HEK293 (cell line): ENCODE measurements at regions not wholly inside any gene's neighbourhood (a gene's known extent, or its start where the extent isn't known, plus 50 kb on each side); places are given as distances from the start of the nearest gene placed in this dataset.

Experiments
- CTCF ChIA-PET: fragments of 350-600 bp; formaldehyde crosslinking; extraction: SDS; loops from one replicate; lab custom pipeline; 2021; ENCODE audit warnings: antibody characterized with exemption; lab: Yijun Ruan, JAX
- POLR2A ChIA-PET: fragments of 300-600 bp; formaldehyde crosslinking; extraction: SDS; loops from one replicate; lab custom pipeline; 2020; ENCODE audit warnings: antibody characterized with exemption, inconsistent platforms; lab: Yijun Ruan, JAX
- H3K27ac ChIP-seq: fragments of 200-500 bp; sonication (Bioruptor generic); 2 replicates; pipeline ENCODE4 v1.5.1; 2014; ENCODE audit warnings: low read depth, low read length, control low read depth, inconsistent platforms; ENCODE audit errors: extremely low read depth
- H3K36me3 ChIP-seq, 2 experiments: fragments of 200-500 bp in 1 of 2; sonication (Bioruptor generic) in 1 of 2; 1 replicate in 1 of 2; 2 replicates in 1 of 2; pipeline ENCODE4 v1.5.1; 2014 to 2017; ENCODE audit warnings: inconsistent platforms in 2 of 2, low read length in 2 of 2; ENCODE audit not compliant: control insufficient read depth in 2 of 2, insufficient read depth in 1 of 2
- H3K4me1 ChIP-seq: fragments of 200-500 bp; sonication (Bioruptor generic); 2 replicates; pipeline ENCODE4 v1.5.1; 2014; ENCODE audit warnings: mild to moderate bottlenecking, low read length, inconsistent platforms; ENCODE audit not compliant: control insufficient read depth, insufficient read depth
- H3K4me3 ChIP-seq: 2 replicates; pipeline ENCODE4 v1.5.1; 2011; ENCODE audit warnings: low read depth, mild to moderate bottlenecking, control low read depth, low read length, moderate library complexity
- H3K9me3 ChIP-seq: fragments of 200-500 bp; sonication (Bioruptor generic); 2 replicates; pipeline ENCODE4 v1.5.1; 2014; ENCODE audit warnings: low read depth, low read length, inconsistent platforms; ENCODE audit not compliant: control insufficient read depth, insufficient read depth
- KLF1 ChIP-seq: fragments of 450-650 bp; formaldehyde crosslinking; IDR thresholded peaks from 2 replicates; pipeline ENCODE4 v1.5.1; 2016; ENCODE audit warnings: missing biosample characterization, missing genetic modification characterization
- KLF9 ChIP-seq: fragments of 450-650 bp; formaldehyde crosslinking; IDR thresholded peaks from 2 replicates; pipeline ENCODE4 v1.5.1; 2016; ENCODE audit warnings: missing biosample characterization, missing genetic modification characterization, low read depth
- MYNN ChIP-seq: fragments of 450-650 bp; formaldehyde crosslinking; IDR thresholded peaks from 2 replicates; pipeline ENCODE4 v1.5.1; 2016; ENCODE audit warnings: missing biosample characterization, missing genetic modification characterization, borderline replicate concordance
- SCRT2 ChIP-seq: fragments of 450-650 bp; formaldehyde crosslinking; IDR thresholded peaks from 2 replicates; pipeline ENCODE4 v1.5.1; 2016; ENCODE audit warnings: missing biosample characterization, missing genetic modification characterization
- TRIM28 ChIP-seq: IDR thresholded peaks from 2 replicates; pipeline ENCODE4 v1.6.1; 2011; ENCODE audit warnings: low read length, control low read depth, borderline replicate concordance
- YY2 ChIP-seq: fragments of 450-650 bp; formaldehyde crosslinking; IDR thresholded peaks from 2 replicates; pipeline ENCODE4 v1.5.1; 2016; ENCODE audit warnings: missing biosample characterization, missing genetic modification characterization
- ZNF121 ChIP-seq: fragments of 450-650 bp; formaldehyde crosslinking; IDR thresholded peaks from 2 replicates; pipeline ENCODE4 v1.5.1; 2016; ENCODE audit warnings: missing biosample characterization, missing genetic modification characterization
- ZNF169 ChIP-seq: fragments of 450-650 bp; formaldehyde crosslinking; IDR thresholded peaks from 2 replicates; pipeline ENCODE4 v1.5.1; 2016; ENCODE audit warnings: missing biosample characterization, missing genetic modification characterization
- ZNF175 ChIP-seq: fragments of 450-650 bp; formaldehyde crosslinking; IDR thresholded peaks from 2 replicates; pipeline ENCODE4 v1.5.1; 2016; ENCODE audit warnings: missing biosample characterization, missing genetic modification characterization
- ZNF324 ChIP-seq: fragments of 450-650 bp; formaldehyde crosslinking; IDR thresholded peaks from 2 replicates; pipeline ENCODE4 v1.5.1; 2016; ENCODE audit warnings: missing biosample characterization, missing genetic modification characterization
- ZNF335 ChIP-seq: fragments of 450-650 bp; formaldehyde crosslinking; conservative IDR thresholded peaks from 2 replicates; pipeline ENCODE4 v1.5.1; 2016; ENCODE audit warnings: missing biosample characterization, missing genetic modification characterization
- ZNF623 ChIP-seq: fragments of 450-650 bp; formaldehyde crosslinking; IDR thresholded peaks from 2 replicates; pipeline ENCODE4 v1.5.1; 2016; ENCODE audit warnings: missing biosample characterization, missing genetic modification characterization
- ZNF629 ChIP-seq: fragments of 450-650 bp; formaldehyde crosslinking; IDR thresholded peaks from 2 replicates; pipeline ENCODE4 v1.5.1; 2017; ENCODE audit warnings: missing biosample characterization, missing genetic modification characterization
- ZNF654 ChIP-seq: fragments of 450-650 bp; formaldehyde crosslinking; IDR thresholded peaks from 2 replicates; pipeline ENCODE4 v1.5.1; 2016; ENCODE audit warnings: low read depth, missing biosample characterization, missing genetic modification characterization
- ZNF792 ChIP-seq: fragments of 450-650 bp; formaldehyde crosslinking; IDR thresholded peaks from 2 replicates; pipeline ENCODE4 v1.5.1; 2016; ENCODE audit warnings: missing biosample characterization, missing genetic modification characterization
- ZXDB ChIP-seq: fragments of 450-650 bp; formaldehyde crosslinking; IDR thresholded peaks from 2 replicates; pipeline ENCODE4 v1.5.1; 2016; ENCODE audit warnings: missing biosample characterization, missing genetic modification characterization
- TF ChIP-seq, protein P1 (sequence below): fragments of 450-650 bp; IDR thresholded peaks from 2 replicates; pipeline ENCODE4 v1.5.1; 2018; ENCODE audit warnings: missing biosample characterization, missing genetic modification characterization
- TF ChIP-seq, protein P2 (sequence below): fragments of 450-650 bp; formaldehyde crosslinking; IDR thresholded peaks from 2 replicates; pipeline ENCODE4 v1.5.0; 2017; ENCODE audit warnings: missing biosample characterization, missing genetic modification characterization, borderline replicate concordance
- TF ChIP-seq, protein P3 (sequence below): fragments of 450-650 bp; formaldehyde crosslinking; IDR thresholded peaks from 2 replicates; pipeline ENCODE4 v1.5.1; 2017; ENCODE audit warnings: missing biosample characterization, missing genetic modification characterization
- TF ChIP-seq, protein P4 (sequence below): fragments of 450-650 bp; formaldehyde crosslinking; IDR thresholded peaks from 2 replicates; pipeline ENCODE4 v1.5.1; 2016; ENCODE audit warnings: missing biosample characterization, missing genetic modification characterization
- TF ChIP-seq, protein P5 (sequence below): fragments of 450-650 bp; formaldehyde crosslinking; IDR thresholded peaks from 2 replicates; pipeline ENCODE4 v1.5.1; 2016; ENCODE audit warnings: missing biosample characterization, missing genetic modification characterization
- TF ChIP-seq, protein P6 (sequence below): fragments of 450-650 bp; formaldehyde crosslinking; IDR thresholded peaks from 2 replicates; pipeline ENCODE4 v1.5.1; 2016; ENCODE audit warnings: missing biosample characterization, missing genetic modification characterization
- TF ChIP-seq, protein P7 (sequence below): fragments of 450-650 bp; formaldehyde crosslinking; IDR thresholded peaks from 2 replicates; pipeline ENCODE4 v1.5.1; 2017; ENCODE audit warnings: missing biosample characterization, missing genetic modification characterization

DNA sequence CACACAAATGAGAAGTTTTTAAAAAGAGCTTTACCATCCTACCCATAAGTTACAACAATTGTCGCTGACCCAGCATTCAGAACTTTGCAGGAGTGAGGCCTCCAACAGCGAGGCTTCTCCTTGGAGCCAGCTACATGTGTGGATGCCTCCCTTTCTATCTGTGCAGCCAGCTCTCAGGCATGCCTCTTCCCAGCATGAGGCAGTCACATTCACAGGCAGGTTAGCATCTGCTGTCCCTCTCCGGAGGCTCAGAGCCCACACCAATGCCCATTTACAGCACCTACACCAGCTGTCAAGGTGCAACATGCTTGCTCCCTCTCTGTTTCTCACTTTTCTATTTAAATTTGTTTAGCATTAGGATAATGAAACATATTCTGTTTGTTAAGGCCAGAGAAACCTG is 278.7 kb upstream of the PODXL start (continued):
- TF ChIP-seq ZNF623 (tag by site-specific recombination) (no peak), ZNF169 (tag by site-specific recombination) (no peak), ZNF792 (tag by site-specific recombination) (no peak), KLF1 (no peak), ZNF121 (tag by site-specific recombination) (no peak), ZNF335 (tag by site-specific recombination) (no peak), MYNN (no peak)
- TF ChIP-seq, protein P1, sequence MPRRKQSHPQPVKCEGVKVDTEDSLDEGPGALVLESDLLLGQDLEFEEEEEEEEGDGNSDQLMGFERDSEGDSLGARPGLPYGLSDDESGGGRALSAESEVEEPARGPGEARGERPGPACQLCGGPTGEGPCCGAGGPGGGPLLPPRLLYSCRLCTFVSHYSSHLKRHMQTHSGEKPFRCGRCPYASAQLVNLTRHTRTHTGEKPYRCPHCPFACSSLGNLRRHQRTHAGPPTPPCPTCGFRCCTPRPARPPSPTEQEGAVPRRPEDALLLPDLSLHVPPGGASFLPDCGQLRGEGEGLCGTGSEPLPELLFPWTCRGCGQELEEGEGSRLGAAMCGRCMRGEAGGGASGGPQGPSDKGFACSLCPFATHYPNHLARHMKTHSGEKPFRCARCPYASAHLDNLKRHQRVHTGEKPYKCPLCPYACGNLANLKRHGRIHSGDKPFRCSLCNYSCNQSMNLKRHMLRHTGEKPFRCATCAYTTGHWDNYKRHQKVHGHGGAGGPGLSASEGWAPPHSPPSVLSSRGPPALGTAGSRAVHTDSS (tag by site-specific recombination): no peak
- TF ChIP-seq, protein P2, sequence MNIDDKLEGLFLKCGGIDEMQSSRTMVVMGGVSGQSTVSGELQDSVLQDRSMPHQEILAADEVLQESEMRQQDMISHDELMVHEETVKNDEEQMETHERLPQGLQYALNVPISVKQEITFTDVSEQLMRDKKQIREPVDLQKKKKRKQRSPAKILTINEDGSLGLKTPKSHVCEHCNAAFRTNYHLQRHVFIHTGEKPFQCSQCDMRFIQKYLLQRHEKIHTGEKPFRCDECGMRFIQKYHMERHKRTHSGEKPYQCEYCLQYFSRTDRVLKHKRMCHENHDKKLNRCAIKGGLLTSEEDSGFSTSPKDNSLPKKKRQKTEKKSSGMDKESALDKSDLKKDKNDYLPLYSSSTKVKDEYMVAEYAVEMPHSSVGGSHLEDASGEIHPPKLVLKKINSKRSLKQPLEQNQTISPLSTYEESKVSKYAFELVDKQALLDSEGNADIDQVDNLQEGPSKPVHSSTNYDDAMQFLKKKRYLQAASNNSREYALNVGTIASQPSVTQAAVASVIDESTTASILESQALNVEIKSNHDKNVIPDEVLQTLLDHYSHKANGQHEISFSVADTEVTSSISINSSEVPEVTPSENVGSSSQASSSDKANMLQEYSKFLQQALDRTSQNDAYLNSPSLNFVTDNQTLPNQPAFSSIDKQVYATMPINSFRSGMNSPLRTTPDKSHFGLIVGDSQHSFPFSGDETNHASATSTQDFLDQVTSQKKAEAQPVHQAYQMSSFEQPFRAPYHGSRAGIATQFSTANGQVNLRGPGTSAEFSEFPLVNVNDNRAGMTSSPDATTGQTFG: no peak
- TF ChIP-seq, protein P3, sequence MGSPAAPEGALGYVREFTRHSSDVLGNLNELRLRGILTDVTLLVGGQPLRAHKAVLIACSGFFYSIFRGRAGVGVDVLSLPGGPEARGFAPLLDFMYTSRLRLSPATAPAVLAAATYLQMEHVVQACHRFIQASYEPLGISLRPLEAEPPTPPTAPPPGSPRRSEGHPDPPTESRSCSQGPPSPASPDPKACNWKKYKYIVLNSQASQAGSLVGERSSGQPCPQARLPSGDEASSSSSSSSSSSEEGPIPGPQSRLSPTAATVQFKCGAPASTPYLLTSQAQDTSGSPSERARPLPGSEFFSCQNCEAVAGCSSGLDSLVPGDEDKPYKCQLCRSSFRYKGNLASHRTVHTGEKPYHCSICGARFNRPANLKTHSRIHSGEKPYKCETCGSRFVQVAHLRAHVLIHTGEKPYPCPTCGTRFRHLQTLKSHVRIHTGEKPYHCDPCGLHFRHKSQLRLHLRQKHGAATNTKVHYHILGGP (tag by site-specific recombination): no peak
- TF ChIP-seq, protein P4, sequence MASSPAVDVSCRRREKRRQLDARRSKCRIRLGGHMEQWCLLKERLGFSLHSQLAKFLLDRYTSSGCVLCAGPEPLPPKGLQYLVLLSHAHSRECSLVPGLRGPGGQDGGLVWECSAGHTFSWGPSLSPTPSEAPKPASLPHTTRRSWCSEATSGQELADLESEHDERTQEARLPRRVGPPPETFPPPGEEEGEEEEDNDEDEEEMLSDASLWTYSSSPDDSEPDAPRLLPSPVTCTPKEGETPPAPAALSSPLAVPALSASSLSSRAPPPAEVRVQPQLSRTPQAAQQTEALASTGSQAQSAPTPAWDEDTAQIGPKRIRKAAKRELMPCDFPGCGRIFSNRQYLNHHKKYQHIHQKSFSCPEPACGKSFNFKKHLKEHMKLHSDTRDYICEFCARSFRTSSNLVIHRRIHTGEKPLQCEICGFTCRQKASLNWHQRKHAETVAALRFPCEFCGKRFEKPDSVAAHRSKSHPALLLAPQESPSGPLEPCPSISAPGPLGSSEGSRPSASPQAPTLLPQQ (tag by site-specific recombination): no peak
- TF ChIP-seq, all 188 proteins: peak for 0

DNA sequence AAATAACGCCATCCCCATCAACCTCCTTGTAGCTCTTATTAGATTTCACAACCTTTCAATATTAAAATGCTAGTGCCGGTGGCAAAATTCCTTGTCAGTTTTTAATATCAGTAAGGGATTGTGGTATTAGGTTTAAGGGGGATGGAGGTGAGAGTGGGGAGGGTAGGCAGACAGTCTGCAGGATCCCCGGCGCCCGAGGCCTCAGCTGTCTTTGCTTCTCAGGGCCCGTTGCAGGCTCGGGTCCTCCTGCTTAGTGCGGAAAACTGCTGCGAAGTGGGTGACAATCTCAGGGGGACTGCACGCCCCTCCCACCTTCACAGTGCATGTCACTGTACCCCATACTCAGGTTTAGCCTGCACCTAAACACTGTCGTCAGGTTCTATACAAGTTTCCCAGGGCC is 274.3 kb upstream of the PODXL start:
- ChIA-PET POLR2A (interaction anchor here (0.5 to 0.6 kb wide), 2 partner anchors 22 to 115 kb away, joined by 3 to 4 read pairs; no protein-coding TSS in a partner anchor), CTCF (interaction anchor here (2.5 kb wide), 1 partner anchor 28 kb away, joined by 10 read pairs; no protein-coding TSS in a partner anchor)
- TF ChIP-seq ZXDB (tag by site-specific recombination) (no peak), TRIM28 (no peak), KLF9 (tag by site-specific recombination) (no peak), ZNF629 (tag by site-specific recombination) (no peak), ZNF175 (tag by site-specific recombination) (no peak), SCRT2 (no peak), ZNF324 (tag by site-specific recombination) (no peak), ZNF654 (no peak), YY2 (tag by site-specific recombination) (no peak)
- TF ChIP-seq, protein P5, sequence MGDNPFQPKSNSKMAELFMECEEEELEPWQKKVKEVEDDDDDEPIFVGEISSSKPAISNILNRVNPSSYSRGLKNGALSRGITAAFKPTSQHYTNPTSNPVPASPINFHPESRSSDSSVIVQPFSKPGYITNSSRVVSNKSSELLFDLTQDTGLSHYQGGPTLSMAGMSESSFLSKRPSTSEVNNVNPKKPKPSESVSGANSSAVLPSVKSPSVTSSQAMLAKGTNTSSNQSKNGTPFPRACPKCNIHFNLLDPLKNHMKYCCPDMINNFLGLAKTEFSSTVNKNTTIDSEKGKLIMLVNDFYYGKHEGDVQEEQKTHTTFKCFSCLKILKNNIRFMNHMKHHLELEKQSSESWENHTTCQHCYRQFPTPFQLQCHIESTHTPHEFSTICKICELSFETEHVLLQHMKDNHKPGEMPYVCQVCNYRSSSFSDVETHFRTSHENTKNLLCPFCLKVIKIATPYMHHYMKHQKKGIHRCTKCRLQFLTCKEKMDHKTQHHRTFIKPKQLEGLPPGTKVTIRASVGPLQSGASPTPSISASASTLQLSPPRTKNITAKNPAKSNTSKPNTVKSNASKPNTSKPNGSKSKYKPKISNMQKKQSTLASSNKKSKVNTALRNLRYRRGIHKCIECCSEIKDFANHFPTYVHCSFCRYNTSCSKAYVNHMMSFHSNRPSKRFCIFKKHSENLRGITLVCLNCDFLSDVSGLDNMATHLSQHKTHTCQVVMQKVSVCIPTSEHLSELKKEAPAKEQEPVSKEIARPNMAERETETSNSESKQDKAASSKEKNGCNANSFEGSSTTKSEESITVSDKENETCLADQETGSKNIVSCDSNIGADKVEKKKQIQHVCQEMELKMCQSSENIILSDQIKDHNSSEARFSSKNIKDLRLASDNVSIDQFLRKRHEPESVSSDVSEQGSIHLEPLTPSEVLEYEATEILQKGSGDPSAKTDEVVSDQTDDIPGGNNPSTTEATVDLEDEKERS (tag by site-specific recombination): no peak
- TF ChIP-seq, protein P6, sequence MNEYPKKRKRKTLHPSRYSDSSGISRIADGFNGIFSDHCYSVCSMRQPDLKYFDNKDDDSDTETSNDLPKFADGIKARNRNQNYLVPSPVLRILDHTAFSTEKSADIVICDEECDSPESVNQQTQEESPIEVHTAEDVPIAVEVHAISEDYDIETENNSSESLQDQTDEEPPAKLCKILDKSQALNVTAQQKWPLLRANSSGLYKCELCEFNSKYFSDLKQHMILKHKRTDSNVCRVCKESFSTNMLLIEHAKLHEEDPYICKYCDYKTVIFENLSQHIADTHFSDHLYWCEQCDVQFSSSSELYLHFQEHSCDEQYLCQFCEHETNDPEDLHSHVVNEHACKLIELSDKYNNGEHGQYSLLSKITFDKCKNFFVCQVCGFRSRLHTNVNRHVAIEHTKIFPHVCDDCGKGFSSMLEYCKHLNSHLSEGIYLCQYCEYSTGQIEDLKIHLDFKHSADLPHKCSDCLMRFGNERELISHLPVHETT (tag by site-specific recombination): no peak
- TF ChIP-seq, protein P7, sequence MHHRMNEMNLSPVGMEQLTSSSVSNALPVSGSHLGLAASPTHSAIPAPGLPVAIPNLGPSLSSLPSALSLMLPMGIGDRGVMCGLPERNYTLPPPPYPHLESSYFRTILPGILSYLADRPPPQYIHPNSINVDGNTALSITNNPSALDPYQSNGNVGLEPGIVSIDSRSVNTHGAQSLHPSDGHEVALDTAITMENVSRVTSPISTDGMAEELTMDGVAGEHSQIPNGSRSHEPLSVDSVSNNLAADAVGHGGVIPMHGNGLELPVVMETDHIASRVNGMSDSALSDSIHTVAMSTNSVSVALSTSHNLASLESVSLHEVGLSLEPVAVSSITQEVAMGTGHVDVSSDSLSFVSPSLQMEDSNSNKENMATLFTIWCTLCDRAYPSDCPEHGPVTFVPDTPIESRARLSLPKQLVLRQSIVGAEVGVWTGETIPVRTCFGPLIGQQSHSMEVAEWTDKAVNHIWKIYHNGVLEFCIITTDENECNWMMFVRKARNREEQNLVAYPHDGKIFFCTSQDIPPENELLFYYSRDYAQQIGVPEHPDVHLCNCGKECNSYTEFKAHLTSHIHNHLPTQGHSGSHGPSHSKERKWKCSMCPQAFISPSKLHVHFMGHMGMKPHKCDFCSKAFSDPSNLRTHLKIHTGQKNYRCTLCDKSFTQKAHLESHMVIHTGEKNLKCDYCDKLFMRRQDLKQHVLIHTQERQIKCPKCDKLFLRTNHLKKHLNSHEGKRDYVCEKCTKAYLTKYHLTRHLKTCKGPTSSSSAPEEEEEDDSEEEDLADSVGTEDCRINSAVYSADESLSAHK (tag by site-specific recombination): no peak

More for the DNA sequence above, 274.3 kb upstream of the PODXL start:
- Histone ChIP-seq H3K9me3 (no peaks in the 10 kb centered on the region), H3K4me3 (no peak overlapping the region), H3K36me3 (no peaks in the 10 kb centered on the region), H3K27ac (no peak overlapping the region), H3K4me1 (no peaks in the 10 kb centered on the region)
